Stomach smooth muscle (tissue), 2 donors: ENCODE measurements at regions not wholly inside any gene's neighbourhood (a gene's known extent, or its start where the extent isn't known, plus 50 kb on each side); places are given as distances from the start of the nearest gene placed in this dataset.

Experiments used
- H3K27ac ChIP-seq: one replicate; pipeline ENCODE4 v1.7.0; 2013; ENCODE audit warnings: mild to moderate bottlenecking, low read length, inconsistent platforms
- H3K27me3 ChIP-seq, 2 donors: one replicate each; pipeline ENCODE4 v1.7.0; 2013; ENCODE audit warnings: low read length in 2 of 2; ENCODE audit not compliant: insufficient read depth in 2 of 2, control insufficient read depth in 1 of 2
- H3K36me3 ChIP-seq, 2 donors: one replicate each; pipeline ENCODE4 v1.7.0; 2013; ENCODE audit warnings: low read length in 2 of 2; ENCODE audit not compliant: control insufficient read depth in 2 of 2, insufficient read depth in 2 of 2
- H3K4me1 ChIP-seq: one replicate; pipeline ENCODE4 v1.7.0; 2013; ENCODE audit warnings: low read length; ENCODE audit not compliant: control insufficient read depth, insufficient read depth
- H3K4me3 ChIP-seq, 2 donors: one replicate each; pipeline ENCODE4 v1.7.0; 2013; ENCODE audit warnings: low read length in 2 of 2
- H3K9ac ChIP-seq, 2 donors: one replicate each; pipeline ENCODE4 v1.7.0; 2013; ENCODE audit warnings: low read length in 2 of 2, mild to moderate bottlenecking in 1 of 2
- H3K9me3 ChIP-seq, 2 donors: one replicate each; pipeline ENCODE4 v1.7.0; 2013; ENCODE audit warnings: low read length in 2 of 2; ENCODE audit not compliant: control insufficient read depth in 2 of 2
- donor health status: healthy.
- donor health status: Pancreatic carcinoma.

DNA sequence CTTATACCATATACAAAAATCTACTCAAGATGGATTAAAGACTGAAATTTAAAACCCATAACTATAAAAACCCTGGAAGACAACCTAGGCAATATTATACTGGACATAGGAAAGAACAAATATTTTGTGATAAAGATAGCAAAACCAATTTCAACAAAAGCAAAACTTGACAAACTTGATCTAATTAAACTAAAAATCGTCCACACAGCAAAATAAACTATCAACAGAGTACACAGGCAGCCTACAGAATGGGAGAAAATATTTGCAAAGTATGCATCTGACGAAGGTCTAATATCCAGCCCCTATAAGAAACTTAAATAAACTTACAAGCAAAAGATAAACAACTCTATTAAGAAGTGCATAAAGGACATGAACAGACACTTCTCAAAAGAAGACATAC lies 240.1 kb downstream of the HGF start:
- Histone ChIP-seq H3K4me1 (no peaks in the 10 kb centered on the region), H3K36me3 (no peaks in the 10 kb centered on the region), H3K27ac (no peak overlapping the region), H3K9ac (no peak overlapping the region), H3K27me3 (no peaks in the 10 kb centered on the region), H3K4me3 (no peak overlapping the region), H3K9me3 (no peaks in the 10 kb centered on the region)

DNA sequence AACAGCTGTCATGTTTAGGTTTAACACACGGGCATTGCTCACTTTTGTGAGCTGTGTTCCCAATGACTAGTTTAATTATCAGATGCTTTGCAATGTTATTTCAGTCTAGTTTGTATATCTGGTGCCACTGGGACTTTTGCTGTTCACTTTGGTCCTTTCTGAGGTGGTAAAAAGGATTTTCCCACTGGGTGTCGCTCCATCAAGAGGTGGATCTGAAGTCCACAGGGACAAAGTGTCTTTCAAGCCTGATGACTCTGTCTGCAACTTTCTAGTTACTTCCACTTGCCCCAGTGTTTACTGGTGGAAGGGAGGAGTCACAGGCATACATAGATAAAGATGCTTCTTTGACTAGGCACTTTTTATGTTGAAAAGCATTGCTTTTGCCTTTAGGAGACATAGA lies 242.2 kb downstream of the HGF start:
- H3K4me1 ChIP-seq: no peaks in the 10 kb centered on the region
- no peak overlapping the region for H3K9ac ChIP-seq
- no peaks in the 10 kb centered on the region for H3K36me3 ChIP-seq
- no peaks in the 10 kb centered on the region for H3K27me3 ChIP-seq
- no peak overlapping the region for H3K4me3 ChIP-seq
- H3K27ac ChIP-seq: no peak overlapping the region
- H3K9me3 ChIP-seq: no peaks in the 10 kb centered on the region

DNA sequence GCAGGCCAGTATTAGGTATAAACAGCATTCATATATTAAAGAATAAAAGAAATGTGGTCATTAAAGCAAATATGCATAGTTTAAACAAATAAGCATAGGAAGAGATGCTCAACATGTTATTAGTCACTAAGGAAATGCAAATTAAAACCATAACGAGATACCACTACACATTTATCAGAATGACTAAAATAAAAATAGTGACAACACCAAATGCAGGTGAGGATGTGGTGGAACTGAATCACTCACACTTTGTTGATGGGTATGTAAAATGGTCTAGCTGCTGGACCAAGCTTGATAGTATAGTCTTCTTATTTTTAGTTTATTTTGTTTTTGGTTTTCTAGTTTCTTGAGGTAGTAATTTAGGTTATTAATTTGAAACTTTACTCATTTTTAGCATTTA lies 242.9 kb downstream of the HGF start:
- Histone ChIP-seq H3K4me3 (no peak overlapping the region), H3K4me1 (no peaks in the 10 kb centered on the region), H3K36me3 (no peaks in the 10 kb centered on the region), H3K9ac (no peak overlapping the region), H3K27me3 (no peaks in the 10 kb centered on the region), H3K9me3 (no peaks in the 10 kb centered on the region), H3K27ac (no peak overlapping the region)

DNA sequence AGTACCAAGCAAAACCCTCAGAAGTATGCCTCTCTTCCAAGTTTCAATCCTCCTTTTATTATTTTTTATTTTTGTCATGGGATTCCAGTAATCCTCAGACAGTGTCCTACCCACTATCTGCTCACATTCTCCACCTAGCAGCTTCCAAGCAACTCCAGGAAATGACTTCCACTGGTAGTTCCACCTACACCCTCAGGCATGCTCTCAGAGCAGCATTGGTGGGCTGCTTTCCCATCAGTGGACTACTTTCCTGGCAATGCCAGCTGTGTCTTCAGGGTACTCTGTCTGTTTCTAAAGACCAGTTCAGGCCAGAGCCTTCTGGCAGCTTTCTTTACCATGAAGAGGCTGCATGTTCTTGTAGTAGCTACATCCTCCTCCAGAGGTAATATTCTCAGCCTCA lies 244.0 kb downstream of the HGF start:
- Histone ChIP-seq H3K4me1 (no peaks in the 10 kb centered on the region), H3K4me3 (no peak overlapping the region), H3K36me3 (no peaks in the 10 kb centered on the region), H3K9me3 (no peaks in the 10 kb centered on the region), H3K27me3 (no peaks in the 10 kb centered on the region), H3K27ac (no peak overlapping the region), H3K9ac (no peak overlapping the region)

DNA sequence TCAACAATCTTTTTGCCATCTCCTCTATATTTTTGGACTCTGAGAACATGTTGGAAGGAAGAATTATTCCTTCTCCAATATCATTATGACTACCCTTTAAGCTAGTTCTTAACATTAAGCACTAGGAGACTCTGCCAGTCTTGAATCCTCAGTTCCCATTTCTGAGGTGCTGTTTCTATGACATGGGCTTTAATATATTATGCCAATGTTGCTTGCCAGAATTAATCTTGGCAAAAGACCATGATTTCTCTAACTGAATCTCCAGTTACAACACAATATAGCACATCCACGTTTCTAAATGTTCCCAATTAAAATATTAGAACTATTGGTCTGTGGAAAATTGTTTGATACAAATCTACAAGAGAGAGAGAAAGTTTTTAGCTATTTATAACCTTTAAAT lies 250.0 kb downstream of the HGF start:
- Histone ChIP-seq H3K36me3 (no peaks in the 10 kb centered on the region), H3K9ac (no peak overlapping the region), H3K9me3 (no peaks in the 10 kb centered on the region), H3K4me3 (no peak overlapping the region), H3K4me1 (no peaks in the 10 kb centered on the region), H3K27ac (no peak overlapping the region), H3K27me3 (no peaks in the 10 kb centered on the region)

DNA sequence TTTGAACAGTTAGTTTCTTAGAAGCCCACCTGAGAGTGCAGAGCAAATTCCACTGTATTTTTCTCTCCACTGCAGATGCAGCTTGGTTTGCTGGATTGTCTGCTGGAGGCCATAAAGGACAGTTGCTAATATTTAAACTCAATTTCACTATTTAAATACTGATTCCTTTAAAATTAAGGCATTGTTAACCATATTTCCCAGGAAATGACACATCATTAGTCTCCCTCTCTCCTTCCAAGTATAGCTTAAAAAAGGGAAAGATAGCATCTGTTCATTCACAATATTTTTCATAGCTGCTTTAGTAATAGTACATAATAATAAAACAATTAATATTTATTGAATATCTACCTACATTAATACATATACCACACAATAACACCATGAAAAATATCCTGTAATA lies 252.9 kb downstream of the HGF start:
- Histone ChIP-seq H3K9me3 (no peaks in the 10 kb centered on the region), H3K27me3 (no peaks in the 10 kb centered on the region), H3K4me3 (no peak overlapping the region), H3K27ac (no peak overlapping the region), H3K4me1 (no peaks in the 10 kb centered on the region), H3K36me3 (no peaks in the 10 kb centered on the region), H3K9ac (no peak overlapping the region)

DNA sequence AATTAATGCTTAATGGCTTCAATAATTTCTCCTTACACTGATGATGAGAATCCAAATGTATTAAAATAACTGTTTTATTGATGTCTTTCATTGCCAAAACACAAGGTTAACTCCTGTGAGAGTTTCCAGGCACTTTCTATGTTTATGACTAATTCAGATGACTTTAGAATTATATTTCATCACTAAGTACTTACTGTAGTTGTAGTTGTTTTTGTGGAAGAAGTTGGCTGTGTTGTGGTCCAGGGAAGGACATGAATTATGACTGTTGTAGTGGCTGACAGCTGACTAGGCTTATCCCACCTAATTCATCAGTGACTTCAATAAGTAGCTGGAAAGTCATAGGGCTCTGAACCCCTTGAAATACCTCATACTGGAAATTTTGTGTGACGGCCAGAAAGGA lies 254.8 kb downstream of the HGF start:
- Histone ChIP-seq H3K36me3 (no peaks in the 10 kb centered on the region), H3K9me3 (no peaks in the 10 kb centered on the region), H3K4me3 (no peak overlapping the region), H3K9ac (no peak overlapping the region), H3K4me1 (no peaks in the 10 kb centered on the region), H3K27ac (no peak overlapping the region), H3K27me3 (no peaks in the 10 kb centered on the region)

DNA sequence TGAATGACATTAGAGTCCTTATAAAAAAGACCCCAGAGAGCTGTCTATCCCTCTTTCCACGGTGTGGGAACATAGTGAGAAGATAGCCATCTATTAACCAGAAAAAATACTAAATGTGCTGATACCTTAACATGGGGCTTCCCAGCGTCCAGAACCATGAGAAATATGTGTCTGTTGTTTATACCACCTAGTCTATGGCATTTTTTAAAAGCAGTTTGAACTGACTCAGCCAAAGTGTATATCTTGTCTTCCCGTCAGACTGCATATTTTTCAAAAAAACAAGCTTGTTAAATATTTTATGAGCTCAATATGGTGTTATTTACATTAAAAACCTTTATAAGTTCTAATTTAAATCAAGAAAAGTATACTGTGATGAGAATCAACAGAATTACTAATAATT lies 255.3 kb downstream of the HGF start:
- Histone ChIP-seq H3K9me3 (no peaks in the 10 kb centered on the region), H3K27ac (no peak overlapping the region), H3K4me1 (no peaks in the 10 kb centered on the region), H3K36me3 (no peaks in the 10 kb centered on the region), H3K9ac (no peak overlapping the region), H3K27me3 (no peaks in the 10 kb centered on the region), H3K4me3 (no peak overlapping the region)

DNA sequence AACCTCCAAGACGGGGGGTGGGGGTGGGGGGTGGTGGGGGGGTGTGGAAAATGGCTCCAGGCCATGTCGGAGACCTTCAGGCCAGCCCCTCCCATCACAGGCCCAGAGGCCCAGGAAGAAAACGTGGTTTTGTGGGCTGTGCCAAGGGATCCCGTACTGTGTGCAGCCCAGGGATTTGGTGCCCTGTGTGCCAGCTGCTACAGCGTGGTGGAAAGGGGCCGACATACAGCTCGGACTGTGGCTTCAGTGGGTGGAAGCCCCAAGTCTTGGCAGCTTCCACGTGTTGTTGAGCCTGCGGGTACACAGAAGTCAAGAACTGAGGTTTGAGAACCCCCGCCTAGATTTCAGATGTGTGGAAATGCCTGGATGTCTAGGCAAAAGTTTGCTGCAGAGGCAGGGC lies 259.7 kb downstream of the HGF start:
- H3K9me3 ChIP-seq: no peaks in the 10 kb centered on the region
- H3K27me3 ChIP-seq: no peaks in the 10 kb centered on the region
- no peak overlapping the region for H3K4me3 ChIP-seq
- H3K36me3 ChIP-seq: no peaks in the 10 kb centered on the region
- H3K27ac ChIP-seq: no peak overlapping the region
- H3K4me1 ChIP-seq: no peaks in the 10 kb centered on the region
- H3K9ac ChIP-seq: no peak overlapping the region

DNA sequence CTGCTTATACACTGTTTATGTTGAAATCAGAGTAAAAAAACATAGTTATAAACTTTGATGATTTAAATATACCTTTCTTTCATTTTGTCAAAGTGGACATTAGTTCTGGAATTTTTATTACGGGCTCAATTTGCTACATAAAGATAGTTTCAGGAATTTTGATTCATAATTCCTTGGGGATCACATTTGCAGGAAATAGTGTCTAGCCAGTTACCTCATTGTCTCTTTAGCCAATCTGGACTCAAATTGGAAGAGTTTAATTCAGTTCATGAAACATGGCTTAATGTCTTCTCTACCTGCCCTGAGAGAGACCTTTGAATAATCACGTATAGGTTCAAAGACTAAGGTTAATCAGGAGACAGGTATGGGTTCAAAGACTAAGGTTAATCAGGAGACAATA lies 262.6 kb downstream of the HGF start:
- Histone ChIP-seq H3K4me3 (no peak overlapping the region), H3K4me1 (no peaks in the 10 kb centered on the region), H3K9me3 (no peaks in the 10 kb centered on the region), H3K27ac (no peak overlapping the region), H3K9ac (no peak overlapping the region), H3K36me3 (no peaks in the 10 kb centered on the region), H3K27me3 (no peaks in the 10 kb centered on the region)

DNA sequence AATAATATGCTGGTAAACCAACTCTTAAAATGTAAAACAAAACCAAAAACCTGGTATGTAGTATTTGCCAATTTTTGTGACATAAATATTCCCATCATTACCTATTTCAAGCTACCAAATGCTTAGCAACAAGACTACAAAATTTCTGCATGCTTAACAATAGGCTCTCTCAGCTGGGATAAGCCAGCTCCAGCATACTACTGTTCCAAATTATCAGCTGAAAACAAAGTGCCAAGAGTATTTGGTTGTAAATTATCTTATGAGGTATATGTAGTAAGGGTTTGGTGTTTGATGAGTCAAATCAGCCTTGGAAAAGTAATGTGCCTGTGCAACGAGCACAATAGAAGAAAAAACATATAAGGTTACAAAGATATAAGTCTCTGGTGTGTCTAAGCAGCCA lies 263.2 kb downstream of the HGF start:
- no peak overlapping the region for H3K27ac ChIP-seq
- H3K27me3 ChIP-seq: no peaks in the 10 kb centered on the region
- H3K36me3 ChIP-seq: no peaks in the 10 kb centered on the region
- no peaks in the 10 kb centered on the region for H3K4me1 ChIP-seq
- no peaks in the 10 kb centered on the region for H3K9me3 ChIP-seq
- H3K9ac ChIP-seq: no peak overlapping the region
- H3K4me3 ChIP-seq: no peak overlapping the region

DNA sequence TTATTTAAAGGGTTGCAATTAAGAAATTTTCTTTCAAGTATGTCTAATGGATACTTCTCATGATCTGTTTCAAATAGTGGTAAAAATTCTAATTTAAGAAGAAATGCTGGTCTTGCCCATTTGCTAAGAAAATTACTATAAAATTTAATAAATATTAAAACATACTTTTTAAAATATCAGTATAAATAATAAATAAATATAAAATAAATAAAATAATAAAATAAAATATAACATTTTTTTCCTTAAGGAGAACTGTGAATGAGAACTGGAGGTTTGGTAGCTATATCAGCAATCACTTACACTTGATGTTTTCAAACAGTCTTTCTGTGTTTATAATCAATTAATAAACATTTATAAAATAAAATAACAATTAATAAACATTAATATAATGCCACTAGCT lies 266.1 kb downstream of the HGF start:
- no peaks in the 10 kb centered on the region for H3K4me1 ChIP-seq
- no peaks in the 10 kb centered on the region for H3K9me3 ChIP-seq
- H3K27me3 ChIP-seq: no peaks in the 10 kb centered on the region
- H3K4me3 ChIP-seq: no peak overlapping the region
- no peak overlapping the region for H3K9ac ChIP-seq
- H3K27ac ChIP-seq: no peak overlapping the region
- H3K36me3 ChIP-seq: no peaks in the 10 kb centered on the region
